HAP-1 (cell line): ENCODE measurements at regions not wholly inside any gene's neighbourhood (a gene's known extent, or its start where the extent isn't known, plus 50 kb on each side); places are given as distances from the start of the nearest gene placed in this dataset.
"Not testable (repeated sequence)": the region's sequence is repeated elsewhere in the genome, so short reads cannot be mapped to it uniquely, and the experiment has no call there.

ENCODE experiments used
- DNase-seq, 2 experiments: peaks; one replicate each; pipeline ENCODE4 v3.0.0-alpha.2; 2016 to 2020; ENCODE audit warnings: low spot score in 2 of 2
- H3K27me3 ChIP-seq: fragments of 250-450 bp; sonication (Bioruptor Pico); 2 replicates; pipeline ENCODE4 v1.5.1; 2020; ENCODE audit warnings: low read depth, mild to moderate bottlenecking, moderate library complexity
- H3K36me3 ChIP-seq: fragments of 250-450 bp; sonication (Bioruptor Pico); replicated peaks from 2 replicates; pipeline ENCODE4 v1.5.1; 2020; ENCODE audit warnings: mild to moderate bottlenecking
- H3K4me1 ChIP-seq: fragments of 250-450 bp; sonication (Bioruptor Pico); 2 replicates; pipeline ENCODE4 v1.5.1; 2020; ENCODE audit warnings: mild to moderate bottlenecking
- H3K4me3 ChIP-seq: fragments of 250-450 bp; sonication (Bioruptor Pico); 2 replicates; pipeline ENCODE4 v1.5.1; 2020; ENCODE audit warnings: mild to moderate bottlenecking, moderate library complexity
- H3K9me3 ChIP-seq: fragments of 250-450 bp; sonication (Bioruptor Pico); 2 replicates; pipeline ENCODE4 v1.5.1; 2020; ENCODE audit warnings: mild to moderate bottlenecking, moderate library complexity
- in situ Hi-C: fragments of 300-500 bp; cut with MboI; formaldehyde crosslinking; loops from 3 replicates; pipeline ENCODE4 v1.14.3; 2020; ENCODE audit warnings: low sequenced_read_pairs, inconsistent platforms, mixed read lengths

- Histone ChIP-seq H3K36me3 (no peaks in the 10 kb centered on the region), H3K9me3 (no peaks in the 10 kb centered on the region), H3K4me1 (peaks cover 3% of the 10 kb centered on the region; the same call in 1 of the 2 replicates), H3K27me3 (peaks cover 15% of the 10 kb centered on the region), H3K4me3 (no peak overlapping the region)
- DNase-seq: no peak
- in situ Hi-C loops: no loop called here
These were observed 223.1 kb downstream of the RPLP1 start for GRCh38 chr15:69675731-69676130.

DNA sequence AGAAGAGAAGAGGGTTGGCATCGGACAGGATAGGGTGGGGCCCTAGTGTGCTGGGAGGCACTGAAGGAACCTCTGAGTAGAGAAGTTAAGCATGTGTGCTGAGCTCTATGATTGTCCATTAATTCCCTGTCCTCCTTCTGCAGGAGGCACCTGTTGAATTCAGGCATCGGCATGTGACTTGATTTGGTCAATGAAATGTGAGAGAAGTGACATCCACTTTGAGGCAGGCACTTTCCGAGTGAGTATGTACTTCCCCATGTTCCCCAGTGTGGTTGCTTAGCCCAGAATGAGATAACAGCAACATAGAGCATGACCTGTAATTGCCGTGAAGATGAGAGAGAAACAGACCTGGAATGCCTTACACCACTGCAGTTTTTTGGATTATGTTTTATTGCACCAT is 224.8 kb downstream of the RPLP1 start:
- H3K4me1 ChIP-seq: peaks cover 3% of the 10 kb centered on the region
- no peak for DNase-seq
- in situ Hi-C loops: no loop called here
- H3K27me3 ChIP-seq: peaks cover 15% of the 10 kb centered on the region
- H3K4me3 ChIP-seq: no peak overlapping the region
- H3K9me3 ChIP-seq: peaks cover 7% of the 10 kb centered on the region
- H3K36me3 ChIP-seq: no peaks in the 10 kb centered on the region

DNA sequence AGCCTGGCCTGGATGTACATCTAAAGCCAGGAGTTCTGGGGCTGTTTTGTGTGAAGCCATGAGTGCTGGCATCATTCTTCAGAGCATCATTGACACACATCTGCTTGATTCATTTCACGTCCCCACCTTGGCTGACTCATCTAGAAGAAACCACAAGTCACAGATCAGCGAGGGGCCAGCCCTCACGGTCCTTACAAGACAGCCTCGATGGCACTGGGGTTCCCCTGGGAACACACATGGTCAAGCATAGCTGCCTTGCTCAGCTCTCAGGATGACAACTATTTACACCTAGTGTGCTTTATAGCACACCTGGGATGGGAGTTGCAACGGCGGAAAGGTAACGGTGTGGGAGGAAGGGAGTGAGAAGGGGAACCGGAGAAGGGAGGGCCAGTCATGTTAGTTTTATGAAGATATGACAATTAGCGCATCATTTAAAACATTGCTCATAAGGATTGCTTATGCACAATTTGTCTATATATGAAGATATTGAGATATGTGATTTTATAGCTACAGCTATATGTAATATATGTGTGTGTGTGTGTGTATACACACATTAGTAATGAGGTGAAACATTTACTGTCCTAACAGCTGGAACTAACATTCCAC is 227.1 kb downstream of the RPLP1 start:
- no peaks in the 10 kb centered on the region for H3K36me3 ChIP-seq
- peaks cover 12% of the 10 kb centered on the region for H3K27me3 ChIP-seq
- in situ Hi-C loops: no loop called here
- peaks cover 8% of the 10 kb centered on the region for H3K9me3 ChIP-seq
- peaks cover 3% of the 10 kb centered on the region for H3K4me1 ChIP-seq
- no peak overlapping the region for H3K4me3 ChIP-seq
- no peak for DNase-seq

- H3K4me1 ChIP-seq, H3K36me3 ChIP-seq, DNase-seq, H3K27me3 ChIP-seq, in situ Hi-C loops, H3K4me3 ChIP-seq: not testable (repeated sequence)
- H3K9me3 ChIP-seq: peaks cover 32% of the 10 kb centered on the region
These were observed 232.2 kb downstream of the RPLP1 start for GRCh38 chr15:69684823-69685222.

DNA sequence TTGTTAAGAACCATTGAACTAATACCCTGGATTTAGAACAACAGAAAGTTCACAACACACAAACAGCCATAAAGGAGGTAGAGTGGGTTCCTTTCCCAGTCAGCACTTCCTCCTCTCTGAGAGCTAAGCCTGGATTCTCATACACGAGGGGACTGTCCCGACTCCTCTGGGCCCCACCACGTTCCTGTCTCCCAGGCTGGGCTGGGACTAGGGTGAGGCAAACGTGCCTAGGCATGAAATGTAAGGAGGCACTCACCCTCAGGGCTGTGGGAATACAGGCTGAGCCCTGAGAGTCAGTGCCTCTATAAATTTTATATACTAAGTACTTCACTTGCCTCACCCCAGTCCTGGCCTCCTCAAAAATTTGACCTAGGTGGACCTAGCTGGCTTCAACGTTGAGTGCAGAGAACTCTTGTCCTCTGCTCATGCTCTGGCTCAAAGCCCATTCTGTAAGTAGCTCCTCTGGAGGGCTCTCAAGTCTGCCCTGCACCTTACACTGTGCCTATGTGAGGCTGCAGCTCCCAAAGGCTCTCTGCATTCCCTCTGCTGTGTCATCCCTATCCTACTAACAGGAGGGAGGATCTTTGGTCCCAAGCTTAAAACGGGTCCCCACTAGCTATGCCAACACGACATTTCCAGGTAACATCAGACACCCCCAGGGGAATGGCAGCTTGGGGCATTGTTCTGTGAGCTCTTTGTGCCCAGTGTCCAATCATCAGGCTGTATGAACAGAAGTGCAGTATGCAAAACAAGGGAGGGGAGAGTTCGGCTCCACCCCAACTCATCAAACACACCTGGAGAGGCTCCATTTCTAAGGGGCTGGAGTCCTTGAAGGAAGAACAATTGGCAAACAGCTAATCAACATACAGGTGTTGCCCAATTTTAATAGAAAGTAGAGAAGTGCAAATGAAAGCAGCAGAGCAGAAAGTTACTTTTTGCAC is 233.2 kb downstream of the RPLP1 start:
- in situ Hi-C loops: no loop called here
- DNase-seq: no peak
- Histone ChIP-seq H3K4me1 (no peaks in the 10 kb centered on the region; the same call in 1 of the 2 replicates), H3K4me3 (no peak overlapping the region), H3K9me3 (peaks cover 34% of the 10 kb centered on the region), H3K27me3 (peaks cover 3% of the 10 kb centered on the region; the same call in 1 of the 2 replicates), H3K36me3 (no peaks in the 10 kb centered on the region)

GRCh38 chr15:69686626-69687025 is 234.0 kb downstream of the RPLP1 start:
- no peak for DNase-seq
- H3K4me1 ChIP-seq: no peaks in the 10 kb centered on the region; the same call in 1 of the 2 replicates
- H3K9me3 ChIP-seq: peaks cover 34% of the 10 kb centered on the region
- peaks cover 3% of the 10 kb centered on the region; the same call in 1 of the 2 replicates for H3K27me3 ChIP-seq
- no peak overlapping the region for H3K4me3 ChIP-seq
- in situ Hi-C loops: no loop called here
- no peaks in the 10 kb centered on the region for H3K36me3 ChIP-seq

GRCh38 chr15:69689133-69689532 is 236.5 kb downstream of the RPLP1 start:
- Histone ChIP-seq H3K4me1 (no peaks in the 10 kb centered on the region), H3K36me3 (no peaks in the 10 kb centered on the region), H3K9me3 (peaks cover 26% of the 10 kb centered on the region), H3K27me3 (peaks cover 3% of the 10 kb centered on the region; the same call in 1 of the 2 replicates), H3K4me3 (no peak overlapping the region)
- in situ Hi-C loops: no loop called here
- no peak for DNase-seq

DNA sequence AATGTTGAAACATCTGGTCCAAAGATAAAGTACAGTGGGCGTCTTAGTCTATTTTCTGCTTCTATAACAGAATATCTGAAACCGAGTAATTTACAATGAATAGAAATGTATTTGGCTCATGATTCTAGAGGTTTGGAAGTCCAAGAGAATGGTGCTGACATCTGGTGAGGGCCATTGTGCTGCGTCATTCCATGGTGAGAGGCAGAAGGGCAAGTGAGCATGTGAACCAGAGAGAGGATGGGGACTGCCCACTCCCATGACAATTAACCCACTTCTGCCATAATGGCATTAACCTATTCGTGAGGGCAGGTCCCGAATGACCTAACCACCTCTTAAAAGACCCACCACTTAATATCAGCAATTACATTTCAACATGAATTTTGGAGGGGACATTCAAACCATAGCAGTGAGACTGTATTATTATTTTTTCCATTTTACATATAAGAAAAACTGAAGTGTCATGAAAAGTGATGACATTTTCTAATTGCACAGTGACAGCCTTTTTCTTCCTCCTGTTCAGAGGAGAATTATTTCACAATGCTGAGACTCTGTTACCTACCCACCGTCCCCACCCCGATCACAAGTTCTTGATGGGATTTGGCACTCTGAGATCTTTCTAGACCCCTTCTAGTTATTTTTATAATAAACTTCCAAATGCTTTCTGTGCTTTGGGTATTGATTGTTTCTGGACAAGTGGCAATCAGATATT is 238.8 kb downstream of the RPLP1 start:
- peaks cover 23% of the 10 kb centered on the region for H3K9me3 ChIP-seq
- in situ Hi-C loops: no loop called here
- H3K4me3 ChIP-seq: no peak overlapping the region
- H3K27me3 ChIP-seq: peaks cover 3% of the 10 kb centered on the region; the same call in 1 of the 2 replicates
- no peak for DNase-seq
- H3K36me3 ChIP-seq: no peaks in the 10 kb centered on the region
- H3K4me1 ChIP-seq: no peaks in the 10 kb centered on the region

- no peak for DNase-seq
- H3K4me3 ChIP-seq: no peak overlapping the region
- H3K9me3 ChIP-seq: peaks cover 23% of the 10 kb centered on the region
- H3K36me3 ChIP-seq: no peaks in the 10 kb centered on the region
- in situ Hi-C loops: no loop called here
- peaks cover under 1% of the 10 kb centered on the region; the same call in 1 of the 2 replicates for H3K27me3 ChIP-seq
- H3K4me1 ChIP-seq: no peaks in the 10 kb centered on the region
These were observed 239.7 kb downstream of the RPLP1 start for GRCh38 chr15:69692342-69692741.

DNA sequence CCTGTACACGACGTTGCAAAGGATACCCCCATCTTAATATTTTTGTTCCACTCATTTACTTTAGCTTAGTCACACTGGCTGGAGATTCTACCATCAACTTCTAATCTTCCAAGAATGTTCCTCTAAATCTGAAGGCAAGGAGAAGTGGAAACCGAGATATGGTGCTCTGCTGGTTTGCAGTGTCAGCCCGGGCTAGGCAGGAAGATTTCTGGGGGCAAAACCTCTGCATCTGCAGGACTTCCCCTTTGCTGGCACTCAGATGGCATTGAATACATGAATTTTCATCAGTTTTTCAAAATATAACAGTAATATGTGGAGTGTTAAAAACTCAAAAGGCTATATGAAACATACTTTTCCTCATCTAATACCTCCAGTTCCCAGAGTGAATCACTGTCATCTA is 240.4 kb downstream of the RPLP1 start:
- no peak for DNase-seq
- Histone ChIP-seq H3K4me1 (no peaks in the 10 kb centered on the region), H3K36me3 (no peaks in the 10 kb centered on the region), H3K27me3 (no peaks in the 10 kb centered on the region; the same call in 1 of the 2 replicates), H3K9me3 (peaks cover 19% of the 10 kb centered on the region), H3K4me3 (no peak overlapping the region)
- in situ Hi-C loops: no loop called here

GRCh38 chr15:69696946-69697345 is 244.3 kb downstream of the RPLP1 start:
- H3K9me3 ChIP-seq: no peaks in the 10 kb centered on the region
- DNase-seq: no peak
- no peak overlapping the region for H3K4me3 ChIP-seq
- H3K36me3 ChIP-seq: no peaks in the 10 kb centered on the region
- no peaks in the 10 kb centered on the region for H3K4me1 ChIP-seq
- in situ Hi-C loops: no loop called here
- H3K27me3 ChIP-seq: no peaks in the 10 kb centered on the region; the same call in 1 of the 2 replicates

GRCh38 chr15:69697916-69698315 is 245.3 kb downstream of the RPLP1 start:
- Histone ChIP-seq H3K4me3 (no peak overlapping the region), H3K36me3 (no peaks in the 10 kb centered on the region), H3K9me3 (no peaks in the 10 kb centered on the region; the same call in 1 of the 2 replicates), H3K27me3 (no peaks in the 10 kb centered on the region; the same call in 1 of the 2 replicates), H3K4me1 (no peaks in the 10 kb centered on the region)
- in situ Hi-C loops: no loop called here
- DNase-seq: no peak

- peaks cover 3% of the 10 kb centered on the region; the same call in 1 of the 2 replicates for H3K9me3 ChIP-seq
- no peaks in the 10 kb centered on the region; the same call in 1 of the 2 replicates for H3K27me3 ChIP-seq
- no peak for DNase-seq
- H3K4me3 ChIP-seq: no peak overlapping the region
- in situ Hi-C loops: no loop called here
- no peaks in the 10 kb centered on the region for H3K36me3 ChIP-seq
- no peaks in the 10 kb centered on the region for H3K4me1 ChIP-seq
These were observed 246.5 kb downstream of the RPLP1 start for GRCh38 chr15:69699096-69699495.
